BE2C (cell line): ENCODE measurements at regions not wholly inside any gene's neighbourhood (a gene's known extent, or its start where the extent isn't known, plus 50 kb on each side); places are given as distances from the start of the nearest gene placed in this dataset.

Experiments used
- DNase-seq: peaks from one replicate; pipeline ENCODE4 v3.0.0-alpha.2; 2020
- H3K27me3 ChIP-seq: fragments of 250-450 bp; sonication (Bioruptor Pico); 2 replicates; pipeline ENCODE4 v1.5.1; 2020; ENCODE audit warnings: mild to moderate bottlenecking
- H3K36me3 ChIP-seq: fragments of 250-450 bp; sonication (Bioruptor Pico); 2 replicates; pipeline ENCODE4 v1.5.1; 2020; ENCODE audit warnings: mild to moderate bottlenecking
- H3K4me1 ChIP-seq: fragments of 250-450 bp; sonication (Bioruptor Pico); 2 replicates; pipeline ENCODE4 v1.5.1; 2020
- H3K4me3 ChIP-seq: 2 replicates; pipeline ENCODE4 v1.5.1; 2011; ENCODE audit warnings: low read depth, low read length
- H3K9me3 ChIP-seq: fragments of 250-450 bp; sonication (Bioruptor Pico); 2 replicates; pipeline ENCODE4 v1.5.1; 2020
- CTCF ChIP-seq: IDR thresholded peaks from 2 replicates; pipeline ENCODE4 v1.5.1; 2012; ENCODE audit warnings: mild to moderate bottlenecking, low read depth, low read length

DNA sequence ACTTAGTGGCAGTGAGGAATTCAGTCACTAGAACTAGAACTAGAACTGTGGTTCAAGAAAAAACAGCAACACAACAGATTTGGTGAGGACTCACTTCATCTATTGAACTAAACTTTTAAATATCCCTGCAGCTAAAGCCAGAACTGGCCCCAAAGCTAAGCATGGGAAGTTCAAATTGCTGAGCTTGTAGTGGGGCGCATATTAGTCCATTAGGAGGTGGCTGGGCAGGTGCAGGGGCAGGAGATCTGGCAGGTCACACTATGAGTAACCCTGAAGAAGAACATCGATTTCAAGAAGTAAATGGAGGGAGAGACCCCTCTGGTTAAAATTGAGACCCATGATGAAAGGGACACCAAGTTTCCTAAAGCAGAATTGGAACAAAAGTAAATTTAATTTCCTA, 73.8 kb upstream of the UBAC2 start:
- H3K4me3 ChIP-seq: no peak overlapping the region
- H3K36me3 ChIP-seq: no peaks in the 10 kb centered on the region
- no peaks in the 10 kb centered on the region for H3K9me3 ChIP-seq
- H3K4me1 ChIP-seq: no peaks in the 10 kb centered on the region
- peaks cover 6% of the 10 kb centered on the region; the same call in 1 of the 2 replicates for H3K27me3 ChIP-seq
- DNase-seq: no peak
- no peak for TF ChIP-seq CTCF

DNA sequence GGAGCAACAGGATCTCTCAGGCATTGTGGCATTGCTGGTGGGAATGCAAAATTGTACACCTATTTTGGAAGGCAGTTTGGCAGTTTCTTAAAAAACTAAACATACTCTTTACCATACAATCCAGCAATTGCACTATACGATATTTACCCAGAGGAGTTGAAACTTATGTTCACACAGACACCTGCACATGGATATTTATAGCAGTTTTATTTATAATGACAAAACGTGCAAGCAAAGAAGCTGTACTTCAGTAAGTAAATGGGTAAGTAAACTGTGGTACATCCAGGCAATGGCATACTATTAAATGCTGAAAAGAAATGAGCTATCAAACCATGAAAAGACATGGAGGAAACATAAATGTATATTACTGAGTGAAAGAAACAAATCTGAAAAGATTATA, 71.6 kb upstream of the UBAC2 start:
- Histone ChIP-seq H3K27me3 (no peaks in the 10 kb centered on the region), H3K36me3 (no peaks in the 10 kb centered on the region), H3K4me1 (no peaks in the 10 kb centered on the region), H3K9me3 (no peaks in the 10 kb centered on the region), H3K4me3 (no peak overlapping the region)
- DNase-seq: no peak
- no peak for TF ChIP-seq CTCF

DNA sequence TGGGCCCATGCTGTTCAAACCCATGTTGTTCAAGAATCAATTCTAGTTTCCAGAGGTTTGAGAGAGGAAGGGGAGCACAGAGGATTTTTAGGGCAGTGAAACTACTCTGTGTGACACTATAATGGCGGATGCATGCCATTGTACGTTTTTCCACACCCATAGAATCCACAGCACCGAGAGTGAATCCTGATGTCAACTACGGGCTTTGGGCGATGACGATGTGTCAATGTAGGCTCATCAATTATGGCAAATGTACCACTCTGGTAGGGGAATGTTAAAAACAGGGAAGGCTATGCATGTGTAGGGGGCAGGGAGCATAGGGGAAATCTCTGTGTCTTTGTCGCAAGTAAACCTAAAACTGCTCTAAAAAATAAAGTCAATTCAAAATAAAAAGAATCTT, 70.7 kb upstream of the UBAC2 start:
- no peaks in the 10 kb centered on the region for H3K27me3 ChIP-seq
- H3K9me3 ChIP-seq: no peaks in the 10 kb centered on the region
- no peak overlapping the region for H3K4me3 ChIP-seq
- no peaks in the 10 kb centered on the region for H3K36me3 ChIP-seq
- no peak for DNase-seq
- no peaks in the 10 kb centered on the region for H3K4me1 ChIP-seq
- TF ChIP-seq CTCF: no peak

- no peak for TF ChIP-seq CTCF
- no peaks in the 10 kb centered on the region for H3K36me3 ChIP-seq
- H3K27me3 ChIP-seq: no peaks in the 10 kb centered on the region
- no peak overlapping the region for H3K4me3 ChIP-seq
- no peaks in the 10 kb centered on the region for H3K4me1 ChIP-seq
- no peaks in the 10 kb centered on the region for H3K9me3 ChIP-seq
- no peak for DNase-seq
These were observed 69.2 kb upstream of the UBAC2 start for GRCh38 chr13:99131410-99131809.

DNA sequence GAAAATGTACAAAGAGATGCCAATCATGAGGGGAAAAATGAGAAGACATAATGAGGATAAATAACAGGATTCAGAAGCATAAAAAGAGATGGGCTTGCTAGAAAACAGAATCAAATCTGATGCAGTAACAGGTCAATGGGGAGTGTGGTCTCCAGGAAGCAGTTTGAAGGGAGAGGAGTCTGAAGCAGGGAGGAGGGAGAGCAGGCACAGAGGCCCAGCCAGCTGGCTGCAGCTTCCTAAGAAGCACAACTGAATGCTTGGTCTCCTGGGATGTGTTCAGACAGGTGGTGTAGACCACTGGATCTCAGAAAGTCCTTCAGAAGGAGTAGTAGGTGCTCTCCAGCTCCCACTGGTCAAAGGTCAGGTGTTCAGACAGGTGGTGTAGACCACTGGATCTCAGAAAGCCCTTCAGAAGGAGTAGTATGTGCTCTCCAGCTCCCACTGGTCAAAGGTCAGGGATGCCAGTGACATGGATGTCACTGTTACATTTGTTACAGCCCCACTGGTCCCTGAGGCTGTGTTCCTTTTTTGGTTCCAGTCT, 68.3 kb upstream of the UBAC2 start:
- TF ChIP-seq CTCF: no peak
- no peak for DNase-seq
- no peak overlapping the region for H3K4me3 ChIP-seq

DNA sequence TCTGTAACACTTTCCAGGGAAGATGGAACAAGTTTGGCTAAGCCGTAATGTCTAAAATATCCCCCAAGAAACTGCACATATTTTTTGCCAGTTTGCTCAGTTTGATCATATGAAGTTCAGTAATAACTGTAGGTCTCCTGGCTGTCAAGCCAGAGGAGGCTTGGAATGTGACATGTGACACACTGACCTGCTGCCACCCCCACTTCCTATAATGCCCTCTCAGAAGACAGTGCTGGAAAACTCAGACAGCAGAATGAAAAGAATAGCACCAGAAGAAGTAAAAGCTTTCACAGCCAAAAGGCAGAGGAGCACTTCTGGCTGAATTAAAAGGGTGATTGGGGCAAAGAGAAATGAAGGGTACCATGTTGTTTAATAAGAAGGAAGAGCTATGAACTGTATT, 67.4 kb upstream of the UBAC2 start:
- Histone ChIP-seq H3K4me1 (no peaks in the 10 kb centered on the region), H3K36me3 (no peaks in the 10 kb centered on the region), H3K9me3 (no peaks in the 10 kb centered on the region), H3K4me3 (no peak overlapping the region), H3K27me3 (peaks cover 5% of the 10 kb centered on the region; the same call in 1 of the 2 replicates)
- no peak for DNase-seq
- no peak for TF ChIP-seq CTCF

More for the DNA sequence above, 68.3 kb upstream of the UBAC2 start:
- H3K36me3 ChIP-seq: no peaks in the 10 kb centered on the region
- H3K27me3 ChIP-seq: peaks cover 3% of the 10 kb centered on the region; the same call in 1 of the 2 replicates
- no peaks in the 10 kb centered on the region for H3K9me3 ChIP-seq
- H3K4me1 ChIP-seq: no peaks in the 10 kb centered on the region
